ENCODE measurements at regions not wholly inside any gene's neighbourhood (a gene's known extent, or its start where the extent isn't known, plus 50 kb on each side); places are given as distances from the start of the nearest gene placed in this dataset.
"Not testable (repeated sequence)": the region's sequence is repeated elsewhere in the genome, so short reads cannot be mapped to it uniquely, and the experiment has no call there.

DNA sequence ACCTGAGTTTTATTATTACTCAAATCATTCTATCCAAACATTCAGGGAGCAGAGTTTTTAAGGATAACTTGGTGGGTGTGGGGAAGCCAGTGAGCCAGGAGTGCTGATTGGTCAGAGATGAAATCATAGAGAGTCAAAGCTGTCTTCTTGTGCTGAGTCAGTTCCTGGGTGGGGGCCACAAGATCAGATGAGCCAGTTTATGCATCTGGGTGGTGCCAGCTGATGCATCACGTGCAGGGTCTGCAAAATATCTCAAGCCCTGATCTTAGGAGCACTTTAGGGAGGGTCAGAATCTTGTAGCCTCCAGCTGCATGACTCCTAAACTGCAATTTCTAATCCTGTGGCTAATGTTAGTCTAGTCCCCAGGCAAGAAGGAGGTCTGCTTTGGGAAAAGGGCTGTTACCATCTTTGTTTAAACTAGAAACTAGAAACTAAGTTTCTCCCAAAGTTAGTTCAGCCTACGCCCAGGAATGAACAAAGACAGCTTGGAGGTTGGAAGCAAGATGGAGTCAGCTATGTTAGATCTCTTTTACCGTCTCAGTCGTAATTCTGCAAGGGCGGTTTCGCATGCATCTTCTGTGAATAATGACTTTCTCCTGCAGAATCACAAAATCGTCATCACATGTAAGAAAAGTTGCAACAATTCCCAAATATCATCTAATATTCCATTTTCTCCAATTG lies 97.5 kb downstream of the ZNF664 start:
- H3K4me1 ChIP-seq = not testable (repeated sequence)

DNA sequence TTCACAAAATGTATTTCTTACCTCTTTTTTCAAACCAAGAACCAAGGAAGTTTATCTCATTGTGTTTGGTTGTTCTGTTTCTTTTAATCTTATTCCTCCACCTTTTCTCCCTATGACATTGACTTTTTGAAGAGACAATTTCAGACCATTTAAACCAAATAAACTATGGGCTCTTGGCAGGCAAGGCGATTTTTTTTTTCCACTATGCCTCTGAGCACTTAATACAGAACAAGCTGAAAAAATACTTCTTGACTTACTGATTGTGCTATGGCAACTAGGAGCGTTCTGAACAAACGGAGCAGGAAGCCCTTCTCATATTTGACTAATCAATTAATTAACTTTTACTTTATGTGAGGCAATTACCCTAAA lies 98.0 kb downstream of the ZNF664 start:
- no peak overlapping the region for H3K27ac ChIP-seq
- no peaks in the 10 kb centered on the region for H3K36me3 ChIP-seq
- 53 to 69% (median 63%) methylated on average over 3 of the region's 3 CpGs for WGBS, 5 donors
- peaks cover 0 to 7% (median 0%) of the 10 kb centered on the region in 4 donors for H3K4me1 ChIP-seq
- no peaks in the 10 kb centered on the region for H3K27me3 ChIP-seq
- no peak overlapping the region for H3K4me3 ChIP-seq
- TF ChIP-seq, protein P1, sequence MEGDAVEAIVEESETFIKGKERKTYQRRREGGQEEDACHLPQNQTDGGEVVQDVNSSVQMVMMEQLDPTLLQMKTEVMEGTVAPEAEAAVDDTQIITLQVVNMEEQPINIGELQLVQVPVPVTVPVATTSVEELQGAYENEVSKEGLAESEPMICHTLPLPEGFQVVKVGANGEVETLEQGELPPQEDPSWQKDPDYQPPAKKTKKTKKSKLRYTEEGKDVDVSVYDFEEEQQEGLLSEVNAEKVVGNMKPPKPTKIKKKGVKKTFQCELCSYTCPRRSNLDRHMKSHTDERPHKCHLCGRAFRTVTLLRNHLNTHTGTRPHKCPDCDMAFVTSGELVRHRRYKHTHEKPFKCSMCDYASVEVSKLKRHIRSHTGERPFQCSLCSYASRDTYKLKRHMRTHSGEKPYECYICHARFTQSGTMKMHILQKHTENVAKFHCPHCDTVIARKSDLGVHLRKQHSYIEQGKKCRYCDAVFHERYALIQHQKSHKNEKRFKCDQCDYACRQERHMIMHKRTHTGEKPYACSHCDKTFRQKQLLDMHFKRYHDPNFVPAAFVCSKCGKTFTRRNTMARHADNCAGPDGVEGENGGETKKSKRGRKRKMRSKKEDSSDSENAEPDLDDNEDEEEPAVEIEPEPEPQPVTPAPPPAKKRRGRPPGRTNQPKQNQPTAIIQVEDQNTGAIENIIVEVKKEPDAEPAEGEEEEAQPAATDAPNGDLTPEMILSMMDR (IDR thresholded peaks at IDR 0.05) = no peak
- TF ChIP-seq POLR2A (IDR thresholded peaks at IDR 0.05) (no peak), POLR2AphosphoS5 (IDR thresholded peaks at IDR 0.05) (no peak), EP300 (IDR thresholded peaks at IDR 0.05) (no peak)
- peaks cover 6 to 15% (median 14%) of the 10 kb centered on the region in 4 donors for H3K9me3 ChIP-seq
- no peak for DNase-seq
- intact Hi-C loops (cut with DNase I; ENCODE audit: low total_unique reads) = no loop called here

More for the DNA sequence above, 97.5 kb downstream of the ZNF664 start:
- peaks cover 6 to 17% (median 15%) of the 10 kb centered on the region in 4 donors for H3K9me3 ChIP-seq
- H3K36me3 ChIP-seq; H3K27me3 ChIP-seq; DNase-seq; H3K4me3 ChIP-seq; H3K27ac ChIP-seq; intact Hi-C loops (cut with DNase I; ENCODE audit: low total_unique reads): not testable (repeated sequence)
- WGBS, 5 donors = 87 to 92% (median 89%) methylated on average over 7 of the region's 7 CpGs

GRCh38 chr12:124073356-124074035 lies 100.5 kb downstream of the ZNF664 start:
- no peak for DNase-seq
- Histone ChIP-seq H3K4me1 (peaks cover 0 to 7% (median 0%) of the 10 kb centered on the region in 4 donors), H3K27me3 (no peaks in the 10 kb centered on the region), H3K36me3 (no peaks in the 10 kb centered on the region), H3K27ac (no peak overlapping the region), H3K9me3 (no peaks in the 10 kb centered on the region), H3K4me3 (no peak overlapping the region)
- intact Hi-C loops (cut with DNase I; ENCODE audit: low total_unique reads) = no loop called here
- TF ChIP-seq, protein P1 (IDR thresholded peaks at IDR 0.05) = no peak
- TF ChIP-seq POLR2A (IDR thresholded peaks at IDR 0.05) (no peak), EP300 (IDR thresholded peaks at IDR 0.05) (no peak), POLR2AphosphoS5 (IDR thresholded peaks at IDR 0.05) (no peak)
- WGBS, 5 donors = 66 to 84% (median 77%) methylated on average over 8 of the region's 8 CpGs

DNA sequence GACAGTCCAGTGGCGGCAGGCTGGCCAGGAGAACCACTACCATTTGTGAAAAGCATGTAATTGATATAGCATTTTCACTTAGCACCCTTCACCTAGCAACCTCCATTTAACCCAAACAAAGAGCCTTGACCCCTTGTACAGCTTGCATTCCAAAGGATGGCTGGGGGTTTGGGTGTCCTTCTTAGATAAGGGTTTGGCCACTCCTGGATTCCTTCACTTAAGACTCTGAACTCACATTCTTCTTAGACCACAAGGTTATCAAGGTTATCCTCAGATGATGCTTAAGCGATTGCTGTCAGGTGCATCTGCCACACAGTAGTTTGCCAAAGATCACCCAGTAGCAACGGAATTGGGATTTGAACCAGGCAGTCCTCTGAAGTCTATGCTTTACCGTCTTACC lies 102.8 kb downstream of the ZNF664 start:
- peak in 1 of 2 donors; percentile 35 for DNase-seq
- Histone ChIP-seq H3K27me3 (no peaks in the 10 kb centered on the region), H3K36me3 (no peaks in the 10 kb centered on the region), H3K4me3 (no peak overlapping the region), H3K4me1 (peaks cover 0 to 7% (median 0%) of the 10 kb centered on the region in 4 donors), H3K9me3 (no peaks in the 10 kb centered on the region), H3K27ac (no peak overlapping the region)
- 79 to 90% (median 83%) methylated on average over 4 of the region's 4 CpGs for WGBS, 5 donors
- no peak for TF ChIP-seq POLR2AphosphoS5 (IDR thresholded peaks at IDR 0.05)
- intact Hi-C loops (cut with DNase I; ENCODE audit: low total_unique reads) = no loop called here

GRCh38 chr12:124077701-124078100 lies 104.7 kb downstream of the ZNF664 start:
- Histone ChIP-seq H3K27me3 (no peaks in the 10 kb centered on the region), H3K36me3 (no peaks in the 10 kb centered on the region), H3K4me3 (no peak overlapping the region), H3K27ac (no peak overlapping the region), H3K4me1 (peaks cover 0 to 7% (median 0%) of the 10 kb centered on the region in 4 donors), H3K9me3 (no peaks in the 10 kb centered on the region)
- 92 to 98% (median 94%) methylated on average over 9 of the region's 9 CpGs for WGBS, 5 donors
- TF ChIP-seq, protein P1 (IDR thresholded peaks at IDR 0.05) = no peak
- TF ChIP-seq EP300 (IDR thresholded peaks at IDR 0.05) = no peak
- no peak for TF ChIP-seq POLR2A (IDR thresholded peaks at IDR 0.05)
- TF ChIP-seq POLR2AphosphoS5 (IDR thresholded peaks at IDR 0.05) = no peak
- no peak for DNase-seq
- intact Hi-C loops (cut with DNase I; ENCODE audit: low total_unique reads) = no loop called here
